ENCODE measurements at regions not wholly inside any gene's neighbourhood (a gene's known extent, or its start where the extent isn't known, plus 50 kb on each side); places are given as distances from the start of the nearest gene placed in this dataset.

DNA sequence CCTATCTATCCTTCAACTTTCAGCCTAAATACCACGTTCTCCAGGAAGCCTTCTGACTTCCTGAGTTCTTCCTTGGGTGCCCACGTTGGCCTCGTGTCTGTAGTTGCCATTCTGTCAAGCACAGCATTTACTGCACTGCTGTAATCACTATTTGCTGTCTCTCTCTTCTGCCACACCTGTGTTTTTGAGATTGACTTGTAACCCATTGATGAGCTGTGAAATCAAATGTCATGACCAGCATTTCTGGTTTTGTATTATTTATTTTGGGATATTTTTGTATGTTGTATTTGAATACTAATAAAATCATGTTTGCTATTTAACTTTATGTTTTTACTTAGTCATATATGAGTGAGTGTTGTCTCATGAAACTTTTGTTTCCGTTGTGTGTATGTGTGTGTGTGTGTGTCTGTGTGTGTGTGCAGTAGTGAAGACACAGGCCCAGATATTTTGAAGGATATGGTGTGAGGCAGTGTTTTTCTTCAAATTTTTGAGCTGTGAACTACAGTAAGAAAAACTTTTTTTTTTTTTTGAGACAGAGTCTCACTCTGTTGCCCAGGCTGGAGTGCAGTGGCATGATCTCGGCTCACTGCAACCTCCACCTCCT, 126.2 kb upstream of the SERBP1 start:
- Histone ChIP-seq H3K9me3 (replicated peaks; ENCODE audit: insufficient read depth, low read length) (no peaks in the 10 kb centered on the region), H3K4me1 (ENCODE audit: low read length) (no peaks in the 10 kb centered on the region), H3K4me3 (ENCODE audit: low read length) (no peak overlapping the region), H3K27ac (ENCODE audit: low read length) (no peak overlapping the region), H4K20me1 (ENCODE audit: insufficient read depth, low read length) (no peaks in the 10 kb centered on the region), H3K9ac (ENCODE audit: low read length) (no peak overlapping the region), H3K4me2 (ENCODE audit: low read depth, low read length) (no peak overlapping the region), H3K79me2 (ENCODE audit: low read length) (no peaks in the 10 kb centered on the region), H3K36me3 (replicated peaks; ENCODE audit: insufficient read depth, low read length) (no peaks in the 10 kb centered on the region), H3F3A (ENCODE audit: insufficient read depth, low read length) (no peaks in the 10 kb centered on the region), H3K9me2 (replicated peaks; ENCODE audit: insufficient read depth, low read length) (no peaks in the 10 kb centered on the region), H2AFZ (ENCODE audit: low read length) (no peak overlapping the region), H3K27me3 (replicated peaks; ENCODE audit: insufficient read depth, low read length) (no peaks in the 10 kb centered on the region)
- TF ChIP-seq, protein P1, sequence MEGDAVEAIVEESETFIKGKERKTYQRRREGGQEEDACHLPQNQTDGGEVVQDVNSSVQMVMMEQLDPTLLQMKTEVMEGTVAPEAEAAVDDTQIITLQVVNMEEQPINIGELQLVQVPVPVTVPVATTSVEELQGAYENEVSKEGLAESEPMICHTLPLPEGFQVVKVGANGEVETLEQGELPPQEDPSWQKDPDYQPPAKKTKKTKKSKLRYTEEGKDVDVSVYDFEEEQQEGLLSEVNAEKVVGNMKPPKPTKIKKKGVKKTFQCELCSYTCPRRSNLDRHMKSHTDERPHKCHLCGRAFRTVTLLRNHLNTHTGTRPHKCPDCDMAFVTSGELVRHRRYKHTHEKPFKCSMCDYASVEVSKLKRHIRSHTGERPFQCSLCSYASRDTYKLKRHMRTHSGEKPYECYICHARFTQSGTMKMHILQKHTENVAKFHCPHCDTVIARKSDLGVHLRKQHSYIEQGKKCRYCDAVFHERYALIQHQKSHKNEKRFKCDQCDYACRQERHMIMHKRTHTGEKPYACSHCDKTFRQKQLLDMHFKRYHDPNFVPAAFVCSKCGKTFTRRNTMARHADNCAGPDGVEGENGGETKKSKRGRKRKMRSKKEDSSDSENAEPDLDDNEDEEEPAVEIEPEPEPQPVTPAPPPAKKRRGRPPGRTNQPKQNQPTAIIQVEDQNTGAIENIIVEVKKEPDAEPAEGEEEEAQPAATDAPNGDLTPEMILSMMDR (IDR thresholded peaks at IDR 0.05; ENCODE audit: low read length), result no peak
- no peak for TF ChIP-seq EZH2 (optimal IDR thresholded peaks at IDR 0.05; ENCODE audit: low read depth, low read length)
- TF ChIP-seq EZH2phosphoT487 (IDR thresholded peaks at IDR 0.05; ENCODE audit: low read length), result no peak
- no peak for DNase-seq

DNA sequence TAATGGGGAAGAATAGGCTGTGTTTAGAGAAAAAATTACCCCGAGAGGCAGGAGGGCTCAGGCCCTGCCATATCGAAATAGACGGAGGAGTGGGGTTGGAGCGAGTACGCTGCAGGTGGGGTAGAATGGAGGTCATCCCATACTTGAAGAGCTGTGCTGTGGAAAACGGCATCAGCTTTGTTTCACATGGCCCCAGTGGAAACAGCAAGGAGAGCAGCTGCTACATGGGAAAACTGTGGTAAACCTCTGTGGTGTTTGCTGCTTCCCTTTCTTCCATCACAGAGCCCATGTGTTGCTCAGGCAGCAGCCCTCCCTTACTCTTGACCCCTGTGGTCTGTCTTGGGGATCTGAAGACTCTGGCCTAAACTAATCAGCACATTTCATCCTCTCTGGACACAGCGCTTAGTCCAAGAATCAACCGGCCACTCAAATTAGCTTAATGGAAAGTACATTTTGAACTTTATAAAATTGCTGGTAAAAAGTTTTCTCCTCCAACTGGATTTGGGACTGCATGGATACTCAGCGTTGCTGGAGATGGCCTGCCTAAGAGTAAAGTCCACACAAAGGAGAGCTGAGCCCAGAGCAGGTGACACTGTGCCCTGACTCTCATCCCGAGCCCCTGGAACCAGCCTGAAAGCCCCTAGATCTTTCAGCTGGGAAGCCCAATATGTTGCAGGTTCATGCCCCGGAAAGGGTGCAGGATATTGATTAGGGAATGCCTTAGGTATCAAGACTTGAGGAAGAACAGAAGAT, 127.1 kb upstream of the GADD45A start:
- DNase-seq, result no peak
- H3K36me3 ChIP-seq (replicated peaks; ENCODE audit: insufficient read depth, low read length), result no peaks in the 10 kb centered on the region
- no peaks in the 10 kb centered on the region for H3K9me3 ChIP-seq (replicated peaks; ENCODE audit: insufficient read depth, low read length)
- no peak overlapping the region for H3K4me3 ChIP-seq (ENCODE audit: low read length)
- H3K79me2 ChIP-seq (ENCODE audit: low read length), result no peaks in the 10 kb centered on the region
- no peaks in the 10 kb centered on the region for H4K20me1 ChIP-seq (ENCODE audit: insufficient read depth, low read length)
- no peak overlapping the region for H2AFZ ChIP-seq (ENCODE audit: low read length)
- no peaks in the 10 kb centered on the region for H3K9me2 ChIP-seq (replicated peaks; ENCODE audit: insufficient read depth, low read length)
- no peak overlapping the region for H3K4me2 ChIP-seq (ENCODE audit: low read depth, low read length)
- H3K27ac ChIP-seq (ENCODE audit: low read length), result no peak overlapping the region
- no peaks in the 10 kb centered on the region for H3K27me3 ChIP-seq (replicated peaks; ENCODE audit: insufficient read depth, low read length)
- peaks cover 7% of the 10 kb centered on the region for H3K4me1 ChIP-seq (ENCODE audit: low read length)
- H3K9ac ChIP-seq (ENCODE audit: low read length), result no peak overlapping the region
- H3F3A ChIP-seq (ENCODE audit: insufficient read depth, low read length), result no peaks in the 10 kb centered on the region
- TF ChIP-seq, protein P1 (IDR thresholded peaks at IDR 0.05; ENCODE audit: low read length), result no peak
- no peak for TF ChIP-seq EZH2phosphoT487 (IDR thresholded peaks at IDR 0.05; ENCODE audit: low read length)
- no peak for TF ChIP-seq EZH2 (optimal IDR thresholded peaks at IDR 0.05; ENCODE audit: low read depth, low read length)

DNA sequence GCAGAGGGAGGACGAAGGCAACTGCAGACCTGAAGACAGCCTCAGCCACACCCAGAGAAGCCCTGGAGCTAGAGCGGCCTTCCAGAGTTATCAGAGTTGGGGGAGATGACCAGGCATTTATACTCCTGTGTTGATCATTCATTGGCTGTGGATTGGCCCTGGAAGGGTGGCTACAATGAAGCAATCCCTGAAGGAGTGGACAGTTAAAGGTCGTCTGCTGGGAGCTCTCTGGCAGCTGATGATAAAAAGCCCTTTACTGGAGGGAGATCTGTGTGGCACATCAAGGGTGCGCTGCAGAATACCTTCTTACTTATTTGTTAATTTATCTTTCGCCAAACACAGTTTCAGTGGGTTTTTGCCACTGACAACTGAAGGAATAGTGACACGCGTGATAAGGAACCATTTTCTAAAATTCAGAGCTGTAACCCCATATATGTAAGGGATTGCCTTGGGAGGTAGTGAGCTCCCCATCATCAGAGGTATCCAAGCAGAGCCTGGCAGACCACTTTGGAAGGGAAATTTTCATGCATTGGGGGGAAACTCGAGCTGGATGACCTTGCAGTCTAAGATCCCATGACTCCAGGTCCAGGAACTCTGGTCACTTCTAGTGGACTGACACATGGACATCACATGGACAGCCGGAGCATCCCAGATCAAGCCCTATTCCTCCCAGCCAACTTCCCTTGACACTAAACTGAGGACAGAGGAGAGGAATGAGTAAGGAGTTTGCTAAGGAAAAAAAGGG, 126.4 kb upstream of the GADD45A start:
- H3F3A ChIP-seq (ENCODE audit: insufficient read depth, low read length), result no peaks in the 10 kb centered on the region
- no peaks in the 10 kb centered on the region for H3K9me3 ChIP-seq (replicated peaks; ENCODE audit: insufficient read depth, low read length)
- no peak for DNase-seq
- H3K4me2 ChIP-seq (ENCODE audit: low read depth, low read length), result no peak overlapping the region
- H3K27me3 ChIP-seq (replicated peaks; ENCODE audit: insufficient read depth, low read length), result no peaks in the 10 kb centered on the region
- no peak overlapping the region for H3K9ac ChIP-seq (ENCODE audit: low read length)
- H3K36me3 ChIP-seq (replicated peaks; ENCODE audit: insufficient read depth, low read length), result no peaks in the 10 kb centered on the region
- no peak overlapping the region for H3K27ac ChIP-seq (ENCODE audit: low read length)
- H4K20me1 ChIP-seq (ENCODE audit: insufficient read depth, low read length), result no peaks in the 10 kb centered on the region
- no peak overlapping the region for H2AFZ ChIP-seq (ENCODE audit: low read length)
- H3K9me2 ChIP-seq (replicated peaks; ENCODE audit: insufficient read depth, low read length), result no peaks in the 10 kb centered on the region
- no peaks in the 10 kb centered on the region for H3K79me2 ChIP-seq (ENCODE audit: low read length)
- peaks cover 9% of the 10 kb centered on the region for H3K4me1 ChIP-seq (ENCODE audit: low read length)
- H3K4me3 ChIP-seq (ENCODE audit: low read length), result no peak overlapping the region
- TF ChIP-seq, protein P1 (IDR thresholded peaks at IDR 0.05; ENCODE audit: low read length), result no peak
- no peak for TF ChIP-seq EZH2 (optimal IDR thresholded peaks at IDR 0.05; ENCODE audit: low read depth, low read length)
- no peak for TF ChIP-seq EZH2phosphoT487 (IDR thresholded peaks at IDR 0.05; ENCODE audit: low read length)

All from MM.1S (cell line).